Hepatocyte (in vitro differentiated cells): ENCODE measurements at regions not wholly inside any gene's neighbourhood (a gene's known extent, or its start where the extent isn't known, plus 50 kb on each side); places are given as distances from the start of the nearest gene placed in this dataset.
"Not testable (repeated sequence)": the region's sequence is repeated elsewhere in the genome, so short reads cannot be mapped to it uniquely, and the experiment has no call there.

Experiments
- DNase-seq: peaks from one replicate; pipeline ENCODE4 v3.0.0-alpha.2; 2016; ENCODE audit warnings: low spot score
- H2AFZ ChIP-seq: fragments of 200-600 bp; sonication (generic); 2 replicates; pipeline ENCODE4 v1.6.0; 2016; ENCODE audit warnings: antibody characterized with exemption, mild to moderate bottlenecking
- H3K27ac ChIP-seq: fragments of 200-600 bp; sonication (generic); 2 replicates; pipeline ENCODE4 v1.5.1; 2016; ENCODE audit warnings: mild to moderate bottlenecking
- H3K27me3 ChIP-seq: fragments of 200-600 bp; sonication (generic); 2 replicates; pipeline ENCODE4 v1.6.1; 2016
- H3K36me3 ChIP-seq: fragments of 200-600 bp; sonication (generic); replicated peaks from 2 replicates; pipeline ENCODE4 v1.5.1; 2016; ENCODE audit warnings: low read depth; ENCODE audit not compliant: insufficient read depth
- H3K4me1 ChIP-seq: fragments of 200-600 bp; sonication (generic); 2 replicates; pipeline ENCODE4 v1.5.1; 2016; ENCODE audit warnings: mild to moderate bottlenecking, moderate library complexity; ENCODE audit not compliant: insufficient read depth
- H3K4me2 ChIP-seq: fragments of 200-600 bp; sonication (generic); 2 replicates; pipeline ENCODE4 v1.6.0; 2016
- H3K4me3 ChIP-seq: fragments of 200-600 bp; sonication (generic); 2 replicates; pipeline ENCODE4 v1.5.1; 2016; ENCODE audit warnings: mild to moderate bottlenecking
- H3K79me2 ChIP-seq: fragments of 200-600 bp; sonication (generic); 2 replicates; pipeline ENCODE4 v1.6.0; 2017; ENCODE audit warnings: mild to moderate bottlenecking
- H3K9me2 ChIP-seq: fragments of 200-600 bp; sonication (generic); replicated peaks from 2 replicates; pipeline ENCODE4 v1.6.0; 2017; ENCODE audit warnings: mild to moderate bottlenecking; ENCODE audit not compliant: insufficient read depth
- H3K9me3 ChIP-seq: fragments of 200-600 bp; sonication (generic); 2 replicates; pipeline ENCODE4 v1.5.1; 2016; ENCODE audit warnings: low read depth, mild to moderate bottlenecking
- H4K20me1 ChIP-seq: fragments of 200-600 bp; sonication (generic); 2 replicates; pipeline ENCODE4 v1.6.0; 2016; ENCODE audit warnings: mild to moderate bottlenecking; ENCODE audit not compliant: insufficient read depth, poor library complexity, severe bottlenecking
- CTCF ChIP-seq: fragments of 200-600 bp; sonication (generic); IDR thresholded peaks from 2 replicates; pipeline ENCODE4 v1.5.1; 2016; ENCODE audit warnings: antibody characterized with exemption, mild to moderate bottlenecking; ENCODE audit not compliant: poor library complexity
- EZH2 ChIP-seq: fragments of 200-600 bp; sonication (generic); IDR thresholded peaks from 2 replicates; pipeline ENCODE4 v1.6.1; 2016; ENCODE audit warnings: antibody characterized with exemption, mild to moderate bottlenecking, borderline replicate concordance
- EZH2phosphoT487 ChIP-seq: fragments of 200-600 bp; sonication (generic); IDR thresholded peaks from one replicate; pipeline ENCODE4 v1.6.1; 2018; ENCODE audit warnings: antibody characterized with exemption, mild to moderate bottlenecking, low read depth, moderate library complexity; ENCODE audit not compliant: unreplicated experiment, severe bottlenecking
- WGBS: methylation state at CpG from one replicate; pipeline ENCODE4 v1.1.6; 2016; ENCODE audit warnings: low lambda C conversion rate; ENCODE audit errors: missing lambda C conversion rate; 5-methylcytosine and 5-hydroxymethylcytosine counted together

- WGBS: 38% methylated on average over 1 of the region's 1 CpG
- H3K4me2 ChIP-seq: no peak overlapping the region
- no peak overlapping the region for H3K4me3 ChIP-seq
- H4K20me1 ChIP-seq: no peaks in the 10 kb centered on the region
- H3K27me3 ChIP-seq: no peaks in the 10 kb centered on the region
- no peaks in the 10 kb centered on the region for H3K9me3 ChIP-seq
- no peaks in the 10 kb centered on the region for H3K4me1 ChIP-seq
- H2AFZ ChIP-seq: no peak overlapping the region
- no peaks in the 10 kb centered on the region for H3K36me3 ChIP-seq
- DNase-seq: no peak
- TF ChIP-seq EZH2phosphoT487: no peak
- no peak for TF ChIP-seq EZH2
- TF ChIP-seq CTCF: no peak
- no peak overlapping the region for H3K27ac ChIP-seq
- no peaks in the 10 kb centered on the region for H3K79me2 ChIP-seq
- H3K9me2 ChIP-seq: no peaks in the 10 kb centered on the region
These were observed 236.2 kb upstream of the MAGEB16 start for GRCh38 chrX:35561985-35562384.

GRCh38 chrX:35562395-35562794, 235.7 kb upstream of the MAGEB16 start:
- Histone ChIP-seq H3K27ac (no peak overlapping the region), H3K27me3 (no peaks in the 10 kb centered on the region), H3K9me3 (no peaks in the 10 kb centered on the region), H3K4me3 (no peak overlapping the region), H3K4me1 (no peaks in the 10 kb centered on the region), H3K4me2 (no peak overlapping the region), H3K79me2 (no peaks in the 10 kb centered on the region), H2AFZ (no peak overlapping the region), H3K36me3 (no peaks in the 10 kb centered on the region), H3K9me2 (no peaks in the 10 kb centered on the region), H4K20me1 (no peaks in the 10 kb centered on the region)
- DNase-seq: no peak
- WGBS: 86% methylated on average over 3 of the region's 3 CpGs
- TF ChIP-seq EZH2phosphoT487: no peak
- no peak for TF ChIP-seq CTCF
- TF ChIP-seq EZH2: no peak

GRCh38 chrX:35590210-35590609, 207.9 kb upstream of the MAGEB16 start:
- H3K4me3 ChIP-seq: no peak overlapping the region
- H4K20me1 ChIP-seq: no peaks in the 10 kb centered on the region
- no peak overlapping the region for H2AFZ ChIP-seq
- H3K4me1 ChIP-seq: no peaks in the 10 kb centered on the region
- no peak for DNase-seq
- no peak overlapping the region for H3K4me2 ChIP-seq
- H3K9me2 ChIP-seq: no peaks in the 10 kb centered on the region
- H3K36me3 ChIP-seq: no peaks in the 10 kb centered on the region
- TF ChIP-seq EZH2phosphoT487 (no peak), EZH2 (no peak), CTCF (no peak)
- no peak overlapping the region for H3K27ac ChIP-seq
- no peaks in the 10 kb centered on the region for H3K27me3 ChIP-seq
- no peaks in the 10 kb centered on the region for H3K79me2 ChIP-seq
- H3K9me3 ChIP-seq: no peaks in the 10 kb centered on the region

GRCh38 chrX:35611562-35611961, 186.6 kb upstream of the MAGEB16 start:
- not testable (repeated sequence) for H3K9me2 ChIP-seq, H2AFZ ChIP-seq, H4K20me1 ChIP-seq, H3K79me2 ChIP-seq, H3K27me3 ChIP-seq, H3K27ac ChIP-seq, DNase-seq, H3K9me3 ChIP-seq, H3K36me3 ChIP-seq, H3K4me3 ChIP-seq, H3K4me2 ChIP-seq, H3K4me1 ChIP-seq
- WGBS: 75% methylated on average over 6 of the region's 6 CpGs
